PC-9 (cell line): ENCODE measurements at regions not wholly inside any gene's neighbourhood (a gene's known extent, or its start where the extent isn't known, plus 50 kb on each side); places are given as distances from the start of the nearest gene placed in this dataset.

Experiments used
- EZH2 ChIP-seq: fragments of 200-600 bp; sonication (generic); IDR thresholded peaks from 2 replicates; pipeline ENCODE4 v1.8.0; 2017; ENCODE audit warnings: antibody characterized with exemption, low read depth
- TF ChIP-seq, protein P1 (sequence below): fragments of 200-600 bp; sonication (generic); conservative IDR thresholded peaks from 2 replicates; pipeline ENCODE4 v1.6.1; 2017; ENCODE audit warnings: mixed run types, antibody characterized with exemption, mild to moderate bottlenecking, moderate library complexity

DNA sequence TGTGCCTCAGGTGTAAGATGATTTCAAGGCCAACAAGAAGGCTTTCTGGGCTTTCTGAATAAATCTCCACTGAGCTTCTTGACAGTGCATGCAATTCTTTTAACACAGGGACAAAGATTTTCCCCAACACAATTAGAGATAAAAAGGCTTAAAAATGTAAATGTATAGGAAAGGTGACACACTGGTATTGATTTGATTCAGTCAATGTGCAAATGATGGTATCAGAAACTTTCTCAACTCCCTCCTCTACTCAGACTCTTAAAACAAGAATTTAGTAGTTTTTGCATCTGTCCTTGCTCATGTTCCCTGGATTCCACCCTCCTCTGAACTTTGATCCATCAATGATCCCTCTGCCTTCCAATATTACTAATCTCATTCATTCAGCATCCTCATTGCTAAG lies 111.6 kb upstream of the FNDC3A start:
- TF ChIP-seq, protein P1, sequence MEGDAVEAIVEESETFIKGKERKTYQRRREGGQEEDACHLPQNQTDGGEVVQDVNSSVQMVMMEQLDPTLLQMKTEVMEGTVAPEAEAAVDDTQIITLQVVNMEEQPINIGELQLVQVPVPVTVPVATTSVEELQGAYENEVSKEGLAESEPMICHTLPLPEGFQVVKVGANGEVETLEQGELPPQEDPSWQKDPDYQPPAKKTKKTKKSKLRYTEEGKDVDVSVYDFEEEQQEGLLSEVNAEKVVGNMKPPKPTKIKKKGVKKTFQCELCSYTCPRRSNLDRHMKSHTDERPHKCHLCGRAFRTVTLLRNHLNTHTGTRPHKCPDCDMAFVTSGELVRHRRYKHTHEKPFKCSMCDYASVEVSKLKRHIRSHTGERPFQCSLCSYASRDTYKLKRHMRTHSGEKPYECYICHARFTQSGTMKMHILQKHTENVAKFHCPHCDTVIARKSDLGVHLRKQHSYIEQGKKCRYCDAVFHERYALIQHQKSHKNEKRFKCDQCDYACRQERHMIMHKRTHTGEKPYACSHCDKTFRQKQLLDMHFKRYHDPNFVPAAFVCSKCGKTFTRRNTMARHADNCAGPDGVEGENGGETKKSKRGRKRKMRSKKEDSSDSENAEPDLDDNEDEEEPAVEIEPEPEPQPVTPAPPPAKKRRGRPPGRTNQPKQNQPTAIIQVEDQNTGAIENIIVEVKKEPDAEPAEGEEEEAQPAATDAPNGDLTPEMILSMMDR: no peak
- no peak for TF ChIP-seq EZH2
